Heart right ventricle (tissue), 16 donors: ENCODE measurements at regions not wholly inside any gene's neighbourhood (a gene's known extent, or its start where the extent isn't known, plus 50 kb on each side); places are given as distances from the start of the nearest gene placed in this dataset.

Experiments
- ATAC-seq, 8 donors: fragments of 200-7000 bp; cut with Tn5 transposase; one replicate each; pipeline ENCODE4 v1.9.1; 2020; ENCODE audit warnings: mild to moderate bottlenecking in 8 of 8, moderate library complexity in 8 of 8, moderate number of reproducible peaks in 1 of 8
- DNase-seq, 2 donors: peaks; one replicate each; pipeline ENCODE4 v3.0.0-alpha.2; 2020
- H3K27ac ChIP-seq, 10 donors: fragments of 200-600 bp; sonication (generic) in 2 of 10; one replicate each; pipeline versions ENCODE4 v1.5.0 to v1.8.0; 2020 to 2022; ENCODE audit warnings: mild to moderate bottlenecking in 3 of 10
- H3K27me3 ChIP-seq, 7 donors: fragments of 200-600 bp; one replicate each; pipeline ENCODE4 v1.8.0; 2021 to 2022; ENCODE audit warnings: mild to moderate bottlenecking in 2 of 7
- H3K36me3 ChIP-seq, 9 donors: fragments of 200-600 bp; sonication (generic) in 1 of 9; one replicate each; pipeline versions ENCODE4 v1.5.0 to v1.8.0; 2020 to 2022; ENCODE audit warnings: mild to moderate bottlenecking in 2 of 9
- H3K4me1 ChIP-seq, 9 donors: fragments of 200-600 bp; sonication (generic) in 1 of 9; one replicate each; pipeline versions ENCODE4 v1.5.0 to v1.8.0; 2020 to 2022; ENCODE audit warnings: mild to moderate bottlenecking in 4 of 9
- H3K4me3 ChIP-seq, 10 donors: fragments of 200-600 bp; sonication (generic) in 2 of 10; one replicate each; pipeline versions ENCODE4 v1.5.0 to v1.8.0; 2020 to 2022; ENCODE audit warnings: mild to moderate bottlenecking in 7 of 10, moderate library complexity in 2 of 10
- H3K9me3 ChIP-seq, 11 donors: fragments of 200-600 bp in 10 of 11; sonication (generic) in 2 of 11; one replicate each; pipeline versions ENCODE4 v1.5.0 to v1.8.0; 2013 to 2022; ENCODE audit warnings: mild to moderate bottlenecking in 2 of 11, control low read depth in 1 of 11, moderate library complexity in 1 of 11
- CTCF ChIP-seq, 9 donors: fragments of 200-600 bp; sonication (generic) in 2 of 9; IDR thresholded peaks; one replicate each; pipeline versions ENCODE4 v1.5.0 to v1.8.0; 2021 to 2022; ENCODE audit warnings: antibody characterized with exemption in 9 of 9, mild to moderate bottlenecking in 5 of 9, moderate library complexity in 1 of 9
- WGBS, 2 donors: extraction: QIAGEN DNeasy Blood & Tissue Kit; methylation state at CpG; one replicate each; pipeline ENCODE4 v1.1.7; 2013; ENCODE audit warnings: inconsistent platforms in 1 of 2; 5-methylcytosine and 5-hydroxymethylcytosine counted together
- intact Hi-C, 10 donors: fragments of 100-400 bp; cut with DNase I; formaldehyde crosslinking; loops; one replicate each; pipeline versions ENCODE4 v1.11.1 to v1.14.2; 2022
- donor health status: Arrhythmogenic right ventricular cardiomyopathy.
- donor health status: ischemic (EF 13 %, LVEDD 7.1; RV severe dilation, severe dysfunction).
- donor health status: healthy with polysubstance abuse.
- donor health status: DM: no; HTN: yes; CAD: no.
- donor health status: DM: no; HTN: no; CAD: no.
- donor health status: ischemic (EF 25% LVEDD 6.9; RV normal size, moderate dysfunction).
- donor health status: ischemic (EF 25% LVEDD 5.7; RV mildly dilated, moderate dysfunction).
- donor health status: healthy.
- donor health status: DM: yes; HTN: yes; CAD: no.
- donor health status: Ischemic cardiomyopathy.
- donor health status: ischemic (EF 35%, LVEDD 5.7; RV mildly dilated, moderate dysfunction).
- donor health status: nonischemic (EF 11% LVEDD 7.7; RV severe dilation, severe dysfunction).
- donor health status: DM: yes; HTN: yes; CAD: no.
- donor health status: PGD.
- donor health status: ischemic (EF 29% LVEDD 5.4; RV normal size, mild dysfunction).
- donor health status: nonischemic (EF 23%, LVEDD 6.1; RV moderate dilation, normal function).

- intact Hi-C loops, result no loop called here
- Histone ChIP-seq H3K27ac (no peak overlapping the region), H3K4me1 (no peaks in the 10 kb centered on the region), H3K4me3 (no peak overlapping the region), H3K9me3 (no peaks in the 10 kb centered on the region), H3K36me3 (no peaks in the 10 kb centered on the region), H3K27me3 (peaks cover 0 to 65% (median 28%) of the 10 kb centered on the region in 7 donors)
- no peak for DNase-seq
- TF ChIP-seq CTCF (IDR thresholded peaks at IDR 0.05), result no peak
- no peak for ATAC-seq
- WGBS, 2 donors, result 72 to 85% methylated on average over 4 of the region's 4 CpGs
Observed at GRCh38 chr1:177440821-177441220, 270.1 kb downstream of the BRINP2 start.

GRCh38 chr1:177439301-177439700, 268.5 kb downstream of the BRINP2 start:
- no peaks in the 10 kb centered on the region for H3K4me1 ChIP-seq
- ATAC-seq (no peak), DNase-seq (no peak)
- no peaks in the 10 kb centered on the region for H3K36me3 ChIP-seq
- peaks cover 0 to 53% (median 24%) of the 10 kb centered on the region in 7 donors for H3K27me3 ChIP-seq
- no peak overlapping the region for H3K4me3 ChIP-seq
- TF ChIP-seq CTCF (IDR thresholded peaks at IDR 0.05), result no peak
- no peaks in the 10 kb centered on the region for H3K9me3 ChIP-seq
- H3K27ac ChIP-seq, result no peak overlapping the region
- intact Hi-C loops, result no loop called here

- Histone ChIP-seq H3K4me1 (no peaks in the 10 kb centered on the region), H3K9me3 (no peaks in the 10 kb centered on the region), H3K4me3 (no peak overlapping the region), H3K27me3 (peaks cover 0 to 37% (median 6%) of the 10 kb centered on the region in 7 donors), H3K27ac (no peak overlapping the region), H3K36me3 (no peaks in the 10 kb centered on the region)
- ATAC-seq, result no peak
- no peak for TF ChIP-seq CTCF (IDR thresholded peaks at IDR 0.05)
- no peak for DNase-seq
- intact Hi-C loops, result no loop called here
- 90% methylated on average over 1 of the region's 1 CpG for WGBS, 2 donors
Observed at GRCh38 chr1:177435364-177435763, 264.6 kb downstream of the BRINP2 start.

- no peaks in the 10 kb centered on the region for H3K36me3 ChIP-seq
- intact Hi-C loops, result no loop called here
Observed at GRCh38 chr1:177432897-177433296, 262.1 kb downstream of the BRINP2 start.

More at GRCh38 chr1:177432897-177433296, 262.1 kb downstream of the BRINP2 start:
- Histone ChIP-seq H3K27ac (no peak overlapping the region), H3K9me3 (no peaks in the 10 kb centered on the region), H3K4me3 (no peak overlapping the region), H3K4me1 (no peaks in the 10 kb centered on the region), H3K27me3 (peaks cover 0 to 39% (median 17%) of the 10 kb centered on the region in 7 donors)
- WGBS, 2 donors, result 88 to 92% methylated on average over 1 of the region's 1 CpG
- ATAC-seq (no peak), DNase-seq (no peak)
- no peak for TF ChIP-seq CTCF (IDR thresholded peaks at IDR 0.05)
